HG03108 (cell line): ENCODE measurements at regions not wholly inside any gene's neighbourhood (a gene's known extent, or its start where the extent isn't known, plus 50 kb on each side); places are given as distances from the start of the nearest gene placed in this dataset.

Experiments used
- ATAC-seq: cut with Tn5 transposase; IDR thresholded peaks from one replicate; pipeline ENCODE4 v1.9.1; 2021; ENCODE audit warnings: moderate library complexity; ENCODE audit not compliant: unreplicated experiment

DNA sequence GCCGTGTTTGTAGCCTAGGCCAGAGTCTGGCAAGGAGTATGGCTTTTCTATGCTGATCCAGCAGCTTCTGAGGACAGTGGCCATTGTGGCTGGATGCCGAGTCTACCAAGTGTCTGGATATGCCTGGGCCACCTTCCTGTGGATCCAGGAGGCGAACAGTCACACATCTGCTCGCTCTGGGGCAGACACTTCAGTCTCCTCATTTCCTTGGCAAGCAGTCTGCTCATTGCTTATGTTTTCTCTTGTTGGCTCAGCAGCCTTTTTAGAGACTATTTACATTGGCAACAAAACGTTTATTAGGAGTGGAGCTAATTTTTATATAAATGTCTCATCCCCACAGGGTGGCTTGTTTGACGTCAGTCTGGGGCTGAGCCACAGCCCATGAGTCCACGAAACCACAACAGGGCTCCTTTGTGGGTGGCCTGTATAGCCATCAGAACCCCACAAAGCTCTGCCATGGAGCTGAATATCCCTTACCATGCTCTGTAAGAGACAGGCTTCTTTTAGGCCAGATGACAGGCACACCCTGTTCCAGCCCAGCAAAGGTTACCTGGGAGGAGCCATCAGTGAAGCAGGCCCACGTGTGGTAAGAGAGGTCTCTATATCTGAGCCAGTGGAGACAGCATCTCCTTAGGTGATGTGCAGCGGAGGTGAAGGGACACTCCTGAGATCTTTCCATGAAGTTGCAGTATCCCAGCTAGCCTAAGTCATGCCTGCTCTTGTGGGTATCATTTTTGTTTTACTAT is 221.7 kb downstream of the DIRAS2 start:
- ATAC-seq: no peak

DNA sequence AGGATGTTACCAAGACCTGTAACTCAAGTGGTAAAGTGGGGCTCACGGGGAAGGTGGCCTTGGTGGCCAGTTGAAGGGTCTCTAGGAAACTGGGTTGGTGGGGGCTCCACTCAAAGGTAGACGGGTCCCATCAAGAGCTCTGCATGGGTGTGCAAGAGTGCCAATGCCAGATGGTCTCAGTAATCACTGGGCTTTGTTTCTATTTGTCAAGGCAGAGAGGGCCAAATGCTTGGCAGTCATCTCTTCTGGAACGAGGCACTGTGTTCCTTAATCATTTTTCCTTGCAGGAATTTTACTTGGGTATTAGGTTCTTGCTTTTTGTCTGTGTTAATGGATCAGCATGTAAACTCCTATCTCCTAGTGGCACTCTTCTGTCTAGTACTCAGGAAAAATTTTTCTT is 220.8 kb downstream of the DIRAS2 start:
- ATAC-seq: no peak

GRCh38 chr9:90423661-90424193 is 218.9 kb downstream of the DIRAS2 start:
- ATAC-seq: no peak

GRCh38 chr9:90428517-90428916 is 214.1 kb downstream of the DIRAS2 start:
- ATAC-seq: no peak

- ATAC-seq: no peak
These were observed 209.7 kb downstream of the DIRAS2 start for GRCh38 chr9:90432951-90433350.

- ATAC-seq: no peak
These were observed 209.2 kb downstream of the DIRAS2 start for GRCh38 chr9:90433398-90433941.

GRCh38 chr9:90441814-90442213 is 200.8 kb downstream of the DIRAS2 start:
- ATAC-seq: no peak

GRCh38 chr9:90442723-90443122 is 199.9 kb downstream of the DIRAS2 start:
- no peak for ATAC-seq

- ATAC-seq: no peak
These were observed 197.9 kb downstream of the DIRAS2 start for GRCh38 chr9:90444609-90445204.

DNA sequence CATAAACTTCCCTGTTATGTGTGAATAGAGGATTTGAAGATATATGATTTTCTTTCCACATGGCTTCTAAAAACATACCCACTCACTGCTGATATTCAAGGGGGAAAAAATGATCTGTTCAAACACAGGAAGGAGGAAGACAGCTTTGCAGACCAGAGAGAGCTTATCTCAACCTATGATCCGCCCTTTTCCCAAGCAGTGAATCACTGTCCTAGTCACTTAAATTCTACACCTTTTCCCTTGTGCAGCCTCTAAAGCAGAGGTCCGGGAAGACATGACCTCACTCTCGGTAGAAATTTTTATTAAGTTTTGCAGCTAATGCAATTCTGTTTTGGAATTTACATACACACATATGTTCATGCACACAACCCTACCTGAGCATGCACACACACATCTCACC is 197.2 kb downstream of the DIRAS2 start:
- no peak for ATAC-seq

- no peak for ATAC-seq
These were observed 196.2 kb downstream of the DIRAS2 start for GRCh38 chr9:90446200-90446948.

DNA sequence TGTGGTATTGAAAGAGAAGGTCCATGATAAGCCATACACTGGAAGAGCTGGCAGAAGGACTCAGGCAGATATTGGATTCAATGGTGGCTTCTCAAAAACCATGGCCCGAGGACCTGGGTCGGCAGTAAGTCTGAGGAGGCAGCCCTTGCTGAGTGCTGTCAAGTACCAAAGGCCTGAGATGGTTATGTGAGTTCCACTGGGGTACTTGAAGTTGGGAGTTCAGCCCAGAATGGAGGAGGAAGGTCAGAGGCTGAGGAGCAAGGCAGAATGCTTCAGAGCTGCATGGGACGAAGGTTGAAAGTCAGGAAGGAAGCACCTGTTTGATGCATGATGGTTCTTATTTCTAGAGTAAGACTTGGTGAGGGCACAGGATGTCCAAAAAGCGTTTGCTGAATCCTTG is 194.9 kb downstream of the DIRAS2 start:
- no peak for ATAC-seq

DNA sequence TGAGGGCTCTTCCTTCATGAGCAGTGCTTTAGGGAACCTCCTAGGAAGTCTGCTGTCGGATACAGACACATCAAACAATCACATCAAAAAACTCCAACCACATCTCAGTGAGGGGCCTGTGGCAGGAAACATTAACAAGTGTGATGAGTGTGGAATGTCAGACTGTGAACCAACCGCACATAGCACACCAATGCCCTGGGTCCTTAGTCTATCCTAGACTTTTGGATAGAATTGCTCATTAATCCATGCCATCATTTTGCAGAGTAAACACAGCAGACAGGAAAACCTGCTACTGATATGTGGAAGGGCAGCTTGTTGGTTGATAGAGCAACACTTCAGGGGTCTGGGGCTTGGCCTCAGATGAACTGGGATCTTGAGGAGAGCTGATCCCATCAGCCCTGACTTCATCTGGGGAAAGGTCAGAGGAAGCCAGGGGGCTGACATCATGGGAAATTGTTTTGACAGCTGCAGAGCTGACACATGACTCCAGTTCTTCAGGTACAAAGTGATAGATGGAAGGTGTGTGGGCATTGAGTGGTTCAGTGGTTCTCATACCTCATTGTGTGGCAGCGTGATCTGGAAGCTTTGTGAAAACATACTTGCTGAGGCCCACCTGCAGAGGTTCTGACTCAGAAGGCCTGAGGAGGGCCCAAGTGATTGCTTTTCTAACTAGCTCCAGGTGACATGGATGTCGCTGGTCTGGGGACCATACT is 193.3 kb downstream of the DIRAS2 start:
- no peak for ATAC-seq

- ATAC-seq: no peak
These were observed 190.8 kb downstream of the DIRAS2 start for GRCh38 chr9:90451804-90452203.

GRCh38 chr9:90455316-90455715 is 187.3 kb downstream of the DIRAS2 start:
- no peak for ATAC-seq

DNA sequence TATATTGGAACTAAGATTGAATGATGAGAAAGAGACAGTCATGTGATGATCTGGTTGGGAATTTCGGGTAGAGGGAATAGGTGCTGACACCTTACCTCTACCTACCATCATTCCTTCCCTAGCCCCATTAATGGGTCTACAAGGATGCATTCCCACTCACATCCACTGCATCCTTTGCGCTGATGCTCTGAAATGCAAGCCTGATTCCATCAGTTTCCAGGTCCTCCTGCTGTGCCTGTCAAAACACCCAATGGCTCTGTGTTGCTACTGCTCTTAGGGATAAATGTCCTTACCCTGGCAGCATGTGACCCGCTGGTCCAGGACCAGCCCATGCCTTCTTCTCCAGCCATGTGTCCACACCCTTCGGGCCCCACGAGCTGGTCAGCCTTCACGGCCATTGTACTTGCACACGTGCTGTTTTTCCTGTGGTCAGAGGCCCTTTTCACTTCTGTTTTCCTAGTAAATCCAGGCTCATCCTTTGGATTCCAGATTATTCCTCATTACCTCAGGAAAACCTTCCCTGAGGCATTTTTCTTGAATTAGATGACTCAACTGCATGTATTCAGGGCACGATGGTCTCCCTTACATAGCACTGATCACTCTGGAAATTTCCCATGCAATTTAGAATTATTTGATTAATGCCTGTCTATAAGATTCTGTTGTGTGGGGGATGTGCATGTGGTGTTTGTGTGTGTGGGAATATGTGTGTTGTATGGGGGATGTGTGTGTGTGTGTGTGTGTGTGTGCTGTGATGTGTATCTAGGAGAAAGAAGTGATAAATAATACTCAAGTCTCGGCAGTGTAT is 185.0 kb downstream of the DIRAS2 start:
- ATAC-seq: no peak

DNA sequence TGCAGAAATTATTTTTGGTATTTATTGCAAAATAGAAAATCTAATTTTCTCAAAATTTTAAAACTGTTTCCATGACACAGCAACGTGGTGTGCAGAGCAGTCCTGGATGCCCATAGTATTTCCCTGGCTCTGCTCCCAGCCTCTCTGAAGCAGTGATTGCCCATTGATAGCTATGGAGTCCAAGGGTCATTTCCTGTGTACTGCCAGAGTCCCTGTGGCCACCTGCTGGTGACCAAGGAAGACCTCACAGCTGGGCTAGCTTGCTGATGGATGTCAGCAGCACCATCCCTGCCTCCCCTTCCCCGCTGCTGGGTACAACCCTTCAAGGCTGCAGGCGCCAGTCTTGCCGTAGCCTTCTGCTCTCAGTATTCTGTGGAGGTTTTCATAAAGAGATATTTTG is 184.1 kb downstream of the DIRAS2 start:
- no peak for ATAC-seq

DNA sequence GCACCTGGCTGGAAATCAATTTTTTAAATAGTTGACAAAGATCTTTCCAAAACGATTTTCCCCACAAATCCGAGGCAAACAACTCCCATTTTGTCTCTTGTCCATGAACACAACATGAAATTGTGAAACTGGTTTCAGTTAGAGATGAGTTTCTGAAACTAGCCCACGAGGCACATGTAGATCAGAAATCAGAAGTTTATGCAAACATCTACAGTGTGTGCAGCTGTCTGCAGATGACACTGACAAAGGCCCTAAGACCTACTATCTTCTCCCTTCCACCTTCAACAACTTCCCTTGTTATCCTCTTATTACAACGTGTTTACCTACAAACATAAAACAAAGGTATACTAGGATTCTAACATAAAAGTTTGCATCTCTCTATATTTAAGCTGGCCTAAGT is 183.3 kb downstream of the DIRAS2 start:
- no peak for ATAC-seq

DNA sequence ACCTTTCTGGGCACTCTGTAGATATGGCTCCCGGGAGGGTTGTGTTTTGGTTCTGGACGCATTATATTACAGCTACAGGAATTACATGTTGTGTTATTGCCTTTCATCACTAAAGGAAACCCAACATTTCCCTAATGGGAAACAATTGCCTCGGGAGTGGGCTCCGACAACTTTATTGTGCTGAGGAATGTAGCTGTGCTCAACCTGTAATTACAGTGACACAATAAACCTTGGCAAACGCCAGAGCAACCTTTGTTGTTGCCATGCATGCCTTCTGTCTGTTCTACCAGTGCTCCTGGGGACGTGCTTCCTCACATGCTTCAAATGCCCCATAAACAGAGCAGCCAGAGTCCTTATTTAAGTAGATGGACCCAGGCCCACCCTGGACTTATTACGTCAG is 182.4 kb downstream of the DIRAS2 start:
- no peak for ATAC-seq

GRCh38 chr9:90464978-90465377 is 177.6 kb downstream of the DIRAS2 start:
- no peak for ATAC-seq
